K562 (cell line): ENCODE measurements at regions not wholly inside any gene's neighbourhood (a gene's known extent, or its start where the extent isn't known, plus 50 kb on each side); places are given as distances from the start of the nearest gene placed in this dataset.

Source experiments
- ATAC-seq: fragments of 200-7000 bp; cut with Tn5 transposase; 3 replicates; pipeline ENCODE4 v1.9.1; 2020; ENCODE audit warnings: moderate library complexity
- BruUV-seq: library from RNA; stranded (reverse); fragments of 400-500 nt; replicated peaks from 2 replicates; lab custom pipeline; 2021; lab: Mats Ljungman, UMichigan
- CTCF ChIA-PET: fragments of 300-600 bp; formaldehyde crosslinking; extraction: SDS; loops from one replicate; lab custom pipeline; 2021; ENCODE audit warnings: low intra/inter-chr PET ratio; lab: Yijun Ruan, JAX
- POLR2A ChIA-PET: fragments of 300-600, 350-650 bp; sonication (Branson Sonifier 250); formaldehyde crosslinking; extraction: SDS; loops from one replicate; lab custom pipeline; 2021; ENCODE audit warnings: antibody characterized with exemption, inconsistent platforms; lab: Yijun Ruan, JAX
- DNase-seq, 4 experiments: peaks; one replicate each; pipeline versions ENCODE4 v3.0.0 to v3.0.0-alpha.2; 2011 to 2018; ENCODE audit warnings: low spot score in 3 of 4, mixed read lengths in 3 of 4; ENCODE audit errors: extremely low read depth in 1 of 4
- FAIRE-seq: peaks from 2 replicates; lab custom pipeline; 2011; peaks lifted over from hg19 to GRCh38; lab: Jason Lieb, UNC
- H2AFZ ChIP-seq: 2 replicates; pipeline ENCODE4 v1.6.0; 2011; ENCODE audit warnings: low read depth, low read length, control low read depth, inconsistent platforms
- H3K27ac ChIP-seq: fragments of 200-600 bp; 3 replicates; pipeline ENCODE4 v1.8.0; 2011; ENCODE audit warnings: low read depth, mild to moderate bottlenecking, control low read depth, inconsistent platforms, low read length, moderate library complexity, mixed read lengths; ENCODE audit errors: extremely low read depth
- H3K27me3 ChIP-seq, 2 experiments: fragments of 300-600 bp in 1 of 2; 2 replicates in 1 of 2; 3 replicates in 1 of 2; pipeline versions ENCODE4 v1.6.0 to v1.8.0; 2011; ENCODE audit warnings: inconsistent platforms in 2 of 2, low read length in 2 of 2, mild to moderate bottlenecking in 1 of 2, mixed read lengths in 1 of 2, moderate library complexity in 1 of 2; ENCODE audit not compliant: control insufficient read depth in 2 of 2, insufficient read depth in 2 of 2
- H3K36me3 ChIP-seq: fragments of 300-600 bp; 3 replicates; pipeline ENCODE4 v1.8.0; 2011; ENCODE audit warnings: mild to moderate bottlenecking, low read length, inconsistent platforms; ENCODE audit not compliant: control insufficient read depth, insufficient read depth
- H3K4me1 ChIP-seq, 2 experiments: fragments of 200-600 bp in 1 of 2; replicated peaks in 1 of 2; 2 replicates in 1 of 2; 3 replicates in 1 of 2; pipeline versions ENCODE4 v1.5.1 to v1.8.0; 2011; ENCODE audit warnings: inconsistent platforms in 2 of 2, low read length in 2 of 2, mild to moderate bottlenecking in 1 of 2, mixed read lengths in 1 of 2, moderate library complexity in 1 of 2; ENCODE audit not compliant: control insufficient read depth in 2 of 2, insufficient read depth in 2 of 2
- H3K4me2 ChIP-seq: 2 replicates; pipeline ENCODE4 v1.6.1; 2011; ENCODE audit warnings: low read length, control low read depth, inconsistent platforms, mixed read lengths; ENCODE audit not compliant: insufficient read depth
- H3K4me3 ChIP-seq: fragments of 200-600 bp; sonication (generic), shearing (Covaris generic); 2 replicates; pipeline ENCODE4 v1.5.1; 2016; ENCODE audit warnings: control low read depth, inconsistent platforms
- H3K79me2 ChIP-seq: fragments of 200-600 bp; 3 replicates; pipeline ENCODE4 v1.8.0; 2011; ENCODE audit warnings: low read length, inconsistent platforms; ENCODE audit not compliant: control insufficient read depth, insufficient read depth
- H3K9ac ChIP-seq, 2 experiments: 2 replicates each; pipeline versions ENCODE4 v1.6.0 to v1.6.1; 2011; ENCODE audit warnings: low read depth in 2 of 2, low read length in 2 of 2, control low read depth in 1 of 2, inconsistent platforms in 1 of 2, mild to moderate bottlenecking in 1 of 2, mixed read lengths in 1 of 2; ENCODE audit not compliant: insufficient read depth in 1 of 2
- H3K9me1 ChIP-seq: one replicate; pipeline ENCODE4 v1.6.0; 2011; ENCODE audit warnings: inconsistent platforms, mild to moderate bottlenecking, low read length, moderate library complexity; ENCODE audit not compliant: control insufficient read depth, insufficient read depth
- H3K9me3 ChIP-seq: replicated peaks from 2 replicates; pipeline ENCODE4 v1.5.1; 2011; ENCODE audit warnings: low read depth, low read length, inconsistent platforms; ENCODE audit not compliant: control insufficient read depth, insufficient read depth
- H4K20me1 ChIP-seq: replicated peaks from 2 replicates; pipeline ENCODE4 v1.6.1; 2011; ENCODE audit warnings: low read length, inconsistent platforms, mixed read lengths; ENCODE audit not compliant: control insufficient read depth, insufficient read depth
- ATF3 ChIP-seq, 2 experiments: fragments of 450-650 bp in 1 of 2; sonication (generic) in 1 of 2; formaldehyde crosslinking in 1 of 2; IDR thresholded peaks in 1 of 2; conservative IDR thresholded peaks in 1 of 2; 2 replicates each; pipeline versions ENCODE4 v1.6.1 to v1.8.1; 2016 to 2023; ENCODE audit warnings: mild to moderate bottlenecking in 2 of 2, moderate library complexity in 2 of 2, inconsistent platforms in 1 of 2, missing genetic modification reagents in 1 of 2
- CBX2 ChIP-seq: fragments of 200-600 bp; sonication (generic); IDR thresholded peaks from one replicate; pipeline ENCODE4 v1.6.1; 2012; ENCODE audit warnings: mild to moderate bottlenecking, low read length, inconsistent platforms; ENCODE audit not compliant: insufficient read depth, poor library complexity, severe bottlenecking
- COPS2 ChIP-seq: fragments of 450-650 bp; conservative IDR thresholded peaks from 2 replicates; pipeline ENCODE4 v1.6.1; 2016; ENCODE audit warnings: mild to moderate bottlenecking, moderate library complexity
- CTCFL ChIP-seq: IDR thresholded peaks from 2 replicates; pipeline ENCODE4 v1.6.1; 2011; ENCODE audit warnings: borderline replicate concordance, low read depth, mild to moderate bottlenecking, moderate library complexity, low read length; ENCODE audit not compliant: insufficient read depth, poor library complexity, severe bottlenecking
- HES1 ChIP-seq: fragments of 450-650 bp; IDR thresholded peaks from 2 replicates; pipeline ENCODE4 v1.6.1; 2016; ENCODE audit warnings: low read depth, mild to moderate bottlenecking, moderate library complexity
- MBD2 ChIP-seq: sonication (generic); IDR thresholded peaks from 2 replicates; pipeline ENCODE4 v1.6.1; 2016; ENCODE audit warnings: low read depth, borderline replicate concordance
- NUFIP1 ChIP-seq: fragments of 450-650 bp; IDR thresholded peaks from 2 replicates; pipeline ENCODE4 v1.6.1; 2018; ENCODE audit not compliant: partially characterized antibody
- SUPT5H ChIP-seq: fragments of 450-650 bp; IDR thresholded peaks from 2 replicates; pipeline ENCODE4 v1.6.1; 2016
- TFAM ChIP-seq: fragments of 250-450 bp; sonication (Bioruptor Pico); conservative IDR thresholded peaks from 2 replicates; pipeline ENCODE4 v1.5.0; 2021; ENCODE audit warnings: mild to moderate bottlenecking, moderate library complexity
- U2AF2 ChIP-seq: fragments of 200-400 bp; formaldehyde crosslinking; optimal IDR thresholded peaks from 2 replicates; pipeline ENCODE3; 2017; ENCODE audit warnings: low read depth, mild to moderate bottlenecking, low read length
- ZBTB2 ChIP-seq: fragments of 450-650 bp; IDR thresholded peaks from 2 replicates; pipeline ENCODE4 v1.6.1; 2016; ENCODE audit warnings: antibody characterized with exemption
- ZNF639 ChIP-seq, 2 experiments: fragments of 200-800 bp in 1 of 2; sonication (Bioruptor generic) in 1 of 2; sonication (generic) in 1 of 2; formaldehyde crosslinking in 1 of 2; IDR thresholded peaks in 1 of 2; conservative IDR thresholded peaks in 1 of 2; 2 replicates each; pipeline versions ENCODE4 v1.5.0 to v1.6.1; 2016 to 2020; ENCODE audit warnings: missing compliant biosample characterization in 1 of 2, missing genetic modification characterization in 1 of 2, missing genetic modification reagents in 1 of 2
- ZNF780A ChIP-seq: fragments of 250-450 bp; sonication (Bioruptor Pico); IDR thresholded peaks from 2 replicates; pipeline ENCODE4 v1.5.0; 2021; ENCODE audit warnings: mild to moderate bottlenecking
- WGBS: fragments of 100-300 bp; shearing (Covaris generic); methylation state at CpG from one replicate; pipeline ENCODE4 v1.1.6; 2016; ENCODE audit warnings: low coverage, mixed read lengths; ENCODE audit not compliant: insufficient coverage; ENCODE audit errors: missing lambda C conversion rate; 5-methylcytosine and 5-hydroxymethylcytosine counted together
- in situ Hi-C: fragments of 300-500 bp; cut with MboI; formaldehyde crosslinking; loops from 4 replicates; pipeline ENCODE4 v1.15.0; 2018; ENCODE audit warnings: inconsistent platforms, mixed read lengths
- intact Hi-C: fragments of 100-400 bp; cut with micrococcal nuclease; formaldehyde crosslinking; loops from 2 replicates; pipeline ENCODE4 v1.14.2; 2022

GRCh38 chr2:60313470-60314172 lies 239.8 kb downstream of the BCL11A start:
- no TSS peak for BruUV-seq
- CTCF ChIA-PET: no interaction called here
- TF ChIP-seq ZNF639 (CRISPR knock-in tag; conservative IDR thresholded peaks at IDR 0.05 in 1 of 2, IDR thresholded peaks at IDR 0.05 in 1 of 2) (no peak), HES1 (no peak), ZNF780A (no peak), CBX2 (no peak), COPS2 (no peak), NUFIP1 (no peak), SUPT5H (no peak), ZBTB2 (no peak), TFAM (CRISPR knock-in tag) (no peak), ATF3 (IDR thresholded peaks at IDR 0.05) (no peak), ATF3 (CRISPR knock-in tag; conservative IDR thresholded peaks at IDR 0.05) (no peak), MBD2 (no peak), U2AF2 (no peak), CTCFL (no peak)

More at GRCh38 chr2:60313470-60314172, 239.8 kb downstream of the BCL11A start:
- Histone ChIP-seq H3K27ac (no peak overlapping the region), H3K79me2 (no peaks in the 10 kb centered on the region), H3K4me3 (no peak overlapping the region), H3K27me3 (0 out of 5 replicates have a peak, but pooled peaks cover 2% of the 10 kb centered on the region in 2 experiments), H3K9me1 (no peaks in the 10 kb centered on the region), H4K20me1 (no peaks in the 10 kb centered on the region), H3K9ac (no peak overlapping the region), H2AFZ (no peak overlapping the region), H3K36me3 (no peaks in the 10 kb centered on the region), H3K9me3 (no peaks in the 10 kb centered on the region), H3K4me1 (no peaks in the 10 kb centered on the region), H3K4me2 (no peak overlapping the region)
- POLR2A ChIA-PET: interaction anchor here (0.8 to 1.3 kb wide), 3 partner anchors 9 to 65 kb away, joined by 4 to 5 read pairs (median 4); no protein-coding TSS in a partner anchor
- no peak for FAIRE-seq
- intact Hi-C loops: no loop called here
- 0% methylated on average over 3 of the region's 3 CpGs for WGBS
- ATAC-seq: no peak
- DNase-seq: no peak
- in situ Hi-C loops: no loop called here
